ENCODE measurements at regions not wholly inside any gene's neighbourhood (a gene's known extent, or its start where the extent isn't known, plus 50 kb on each side); places are given as distances from the start of the nearest gene placed in this dataset.
"Not testable (repeated sequence)": the region's sequence is repeated elsewhere in the genome, so short reads cannot be mapped to it uniquely, and the experiment has no call there.

GRCh38 chr21:15204970-15205286 is 140.1 kb upstream of the NRIP1 start:
- DNase-seq, result no peak

GRCh38 chr21:15206514-15206913 is 141.7 kb upstream of the NRIP1 start:
- DNase-seq, result no peak

GRCh38 chr21:15207231-15207630 is 142.4 kb upstream of the NRIP1 start:
- no peak for DNase-seq

DNA sequence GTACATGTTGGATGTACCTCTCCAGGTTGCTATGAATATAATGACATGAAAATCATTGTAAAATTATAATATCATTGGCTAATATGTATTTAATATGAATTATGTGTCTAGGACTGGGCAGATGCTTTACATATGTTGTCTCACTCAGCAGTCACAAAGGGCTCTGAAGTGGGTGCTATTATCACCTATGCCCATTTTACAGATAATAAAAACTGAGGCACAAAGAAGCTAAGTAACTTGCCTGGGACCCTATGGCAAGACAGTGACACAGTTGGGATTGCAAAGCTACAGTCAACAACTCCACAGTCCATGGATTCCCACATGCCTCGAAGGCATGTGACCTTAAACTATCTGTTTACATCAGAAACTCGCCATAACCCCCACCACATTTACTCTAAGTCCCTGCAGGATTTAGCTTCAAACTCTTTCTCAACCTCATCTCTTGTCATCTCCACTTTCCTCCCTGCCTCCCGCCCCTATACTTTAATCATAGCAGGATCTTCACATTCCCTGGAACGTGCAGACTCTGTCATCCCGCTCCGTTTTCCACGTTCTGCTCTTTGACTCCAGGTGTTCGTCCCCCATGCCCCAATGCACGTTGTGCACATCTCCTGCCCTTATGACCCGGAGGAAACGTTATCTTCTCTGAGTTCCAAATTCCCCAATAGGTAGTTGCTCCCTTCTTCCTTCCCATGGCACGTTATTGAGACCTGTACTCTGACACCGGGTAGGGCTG is 143.0 kb upstream of the NRIP1 start:
- DNase-seq, result no peak

GRCh38 chr21:15208786-15209185 is 144.0 kb upstream of the NRIP1 start:
- no peak for DNase-seq

GRCh38 chr21:15209224-15209623 is 144.4 kb upstream of the NRIP1 start:
- DNase-seq, result no peak

GRCh38 chr21:15210235-15210678 is 145.5 kb upstream of the NRIP1 start:
- no peak for DNase-seq

GRCh38 chr21:15211491-15212133 is 146.8 kb upstream of the NRIP1 start:
- DNase-seq, result no peak

- no peak for DNase-seq
Observed at GRCh38 chr21:15212206-15212605, 147.4 kb upstream of the NRIP1 start.

DNA sequence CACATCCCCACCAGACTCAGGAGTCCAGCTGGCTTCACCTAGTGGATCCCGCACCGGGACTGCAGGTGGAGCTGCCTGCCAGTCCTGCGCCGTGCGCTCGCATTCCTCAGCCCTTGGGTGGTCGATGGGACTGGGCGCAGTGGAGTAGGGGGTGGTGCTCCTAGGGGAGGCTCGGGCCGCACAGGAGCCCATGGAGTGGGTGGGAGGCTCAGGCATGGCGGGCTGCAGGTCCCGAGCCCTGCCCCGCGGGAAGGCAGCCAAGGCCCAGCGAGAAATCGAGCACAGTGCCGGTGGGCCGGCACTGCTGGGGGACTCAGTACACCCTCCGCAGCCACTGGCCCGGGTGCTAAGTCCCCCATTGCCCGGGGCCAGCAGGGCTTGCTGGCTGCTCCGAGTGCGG is 153.7 kb upstream of the NRIP1 start:
- not testable (repeated sequence) for DNase-seq

DNA sequence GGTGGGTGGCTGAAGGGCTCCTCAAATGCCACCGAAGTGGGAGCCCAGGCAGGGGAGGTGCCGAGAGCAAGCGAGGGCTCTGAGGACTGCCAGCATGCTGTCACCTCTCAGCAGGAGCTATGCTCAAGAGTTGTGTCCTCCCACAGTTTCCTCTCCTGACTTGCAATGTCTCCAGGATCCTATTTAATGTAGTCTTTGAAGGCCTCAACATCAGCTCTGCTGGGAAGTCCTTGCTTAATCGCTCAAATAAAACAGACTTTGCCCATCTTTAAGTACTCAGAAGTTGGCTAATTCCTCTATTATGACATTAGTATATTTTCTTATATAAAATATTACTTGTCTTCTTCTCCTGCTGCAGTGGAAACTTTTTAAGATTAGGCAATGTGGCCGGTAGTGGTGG is 154.2 kb upstream of the NRIP1 start:
- DNase-seq, result no peak

GRCh38 chr21:15219894-15220293 is 155.1 kb upstream of the NRIP1 start:
- DNase-seq, result no peak

DNA sequence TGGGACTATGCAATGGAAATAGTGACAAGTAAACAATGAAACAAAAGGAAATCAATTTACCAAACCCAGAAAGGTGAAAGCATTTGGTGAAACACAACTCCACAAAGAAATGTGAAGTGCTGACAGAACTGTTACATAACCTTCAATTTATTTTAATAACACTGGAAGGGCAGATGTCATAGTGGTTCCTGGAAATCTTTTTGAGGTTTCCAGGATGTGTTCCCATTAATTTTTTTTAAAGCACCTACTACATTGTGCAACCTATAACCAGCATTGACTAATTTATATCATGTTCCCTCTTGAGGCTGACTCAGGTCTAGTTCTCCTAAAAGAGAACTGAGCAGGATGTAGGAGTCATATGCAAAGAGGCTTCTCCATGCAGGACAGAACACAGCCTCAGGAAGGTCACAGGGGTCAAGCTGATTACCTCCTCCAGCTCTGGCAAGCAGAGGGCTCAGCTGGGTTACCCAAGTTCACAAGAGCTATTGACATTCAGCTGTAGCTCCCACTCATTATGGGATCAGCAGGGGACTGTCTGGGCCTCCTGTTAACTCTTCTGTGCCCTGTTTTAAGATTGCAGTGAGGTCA is 157.1 kb upstream of the NRIP1 start:
- no peak for DNase-seq

- no peak for DNase-seq
Observed at GRCh38 chr21:15222707-15223106, 157.9 kb upstream of the NRIP1 start.

- DNase-seq, result no peak
Observed at GRCh38 chr21:15224346-15225086, 159.7 kb upstream of the NRIP1 start.

- DNase-seq, result no peak
Observed at GRCh38 chr21:15227919-15228318, 163.1 kb upstream of the NRIP1 start.

DNA sequence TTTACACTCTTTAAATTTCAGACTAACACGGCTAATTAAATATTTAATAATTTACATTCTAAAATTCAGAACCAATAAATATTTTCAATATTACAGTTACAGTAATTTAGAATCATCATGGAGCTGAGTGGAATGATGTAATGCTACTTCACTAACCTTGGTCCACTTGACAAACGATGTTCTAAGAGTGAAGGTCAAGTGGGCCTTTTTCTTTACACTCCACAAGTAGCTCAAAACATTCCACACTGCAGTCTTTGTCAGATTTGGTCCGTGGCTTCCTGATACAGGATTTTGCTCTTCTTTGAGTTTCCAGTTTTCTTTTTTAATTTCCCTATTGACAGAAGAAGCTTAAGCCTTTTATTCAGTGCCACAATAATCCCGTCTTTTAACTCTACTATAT is 164.6 kb upstream of the NRIP1 start:
- DNase-seq, result no peak

DNA sequence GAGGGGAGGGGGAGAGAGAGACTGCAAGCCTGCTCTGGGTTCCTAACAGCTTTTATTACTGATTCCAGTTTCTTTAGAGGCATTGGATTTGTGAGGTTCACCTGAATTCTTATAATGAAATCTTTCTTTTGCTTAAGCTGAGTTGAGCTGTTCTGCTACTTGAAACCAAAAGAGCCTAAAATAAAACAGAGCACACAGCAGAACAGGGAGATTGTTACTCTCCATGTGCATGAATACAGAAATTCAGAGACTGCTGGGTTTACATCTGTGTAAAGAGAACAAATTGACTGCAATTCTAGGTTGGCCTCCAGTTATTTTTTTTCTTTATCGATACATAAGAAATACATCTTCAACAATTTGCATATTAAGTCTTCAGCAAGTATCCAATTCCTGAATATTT is 168.8 kb upstream of the NRIP1 start:
- no peak for DNase-seq

- no peak for DNase-seq
Observed at GRCh38 chr21:15236111-15236510, 171.3 kb upstream of the NRIP1 start.

GRCh38 chr21:15240848-15241247 is 176.0 kb upstream of the NRIP1 start:
- no peak for DNase-seq

- DNase-seq, result no peak
Observed at GRCh38 chr21:15241997-15242736, 177.4 kb upstream of the NRIP1 start.

DNA sequence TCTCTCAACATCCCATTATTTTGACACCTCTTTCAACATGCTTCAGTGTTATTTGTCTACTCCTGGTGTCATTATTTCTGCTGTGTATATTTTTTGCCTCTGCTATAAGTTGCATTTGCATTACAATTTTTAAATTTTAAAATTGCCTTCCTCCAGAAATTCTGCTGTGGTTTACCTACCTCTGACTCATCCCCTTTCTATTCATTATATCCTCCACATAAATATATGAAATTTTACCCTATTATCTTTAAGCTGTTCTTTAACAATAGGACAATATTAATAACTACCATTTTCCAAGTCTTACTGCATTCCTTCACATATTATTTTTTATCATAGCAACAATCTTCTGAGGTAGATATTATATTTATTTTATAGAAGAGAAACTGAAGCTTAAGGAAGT is 178.1 kb upstream of the NRIP1 start:
- no peak for DNase-seq

DNA sequence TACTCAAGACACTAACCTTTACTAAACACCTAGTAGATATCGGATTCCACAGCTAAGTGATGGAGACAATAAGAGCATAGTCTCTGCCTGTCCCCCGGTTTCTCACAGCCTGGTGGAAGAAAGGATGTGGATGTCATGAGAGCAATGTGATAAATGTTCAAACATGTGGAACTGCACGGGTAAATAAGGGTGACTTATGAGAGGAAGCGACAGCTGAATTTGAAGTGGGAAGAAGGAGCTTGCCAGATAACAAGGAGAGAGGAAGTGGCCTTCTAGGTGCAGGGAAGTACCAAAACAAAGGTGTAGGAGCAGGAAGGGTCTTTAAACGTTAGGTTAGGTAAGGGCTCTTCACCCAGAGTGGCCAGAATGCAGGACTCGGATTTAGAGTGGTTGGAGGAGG is 178.6 kb upstream of the NRIP1 start:
- no peak for DNase-seq

Data from activated naive CD4-positive, alpha-beta T cell (primary cell).